C4-2B (cell line): ENCODE measurements at regions not wholly inside any gene's neighbourhood (a gene's known extent, or its start where the extent isn't known, plus 50 kb on each side); places are given as distances from the start of the nearest gene placed in this dataset.

Experiments used
- CTCF ChIP-seq: fragments of 450-650 bp; conservative IDR thresholded peaks from 2 replicates; pipeline ENCODE4 v1.5.1; 2017; ENCODE audit warnings: mild to moderate bottlenecking
- ZFX ChIP-seq: fragments of 450-650 bp; IDR thresholded peaks from 2 replicates; pipeline ENCODE4 v1.6.1; 2017

DNA sequence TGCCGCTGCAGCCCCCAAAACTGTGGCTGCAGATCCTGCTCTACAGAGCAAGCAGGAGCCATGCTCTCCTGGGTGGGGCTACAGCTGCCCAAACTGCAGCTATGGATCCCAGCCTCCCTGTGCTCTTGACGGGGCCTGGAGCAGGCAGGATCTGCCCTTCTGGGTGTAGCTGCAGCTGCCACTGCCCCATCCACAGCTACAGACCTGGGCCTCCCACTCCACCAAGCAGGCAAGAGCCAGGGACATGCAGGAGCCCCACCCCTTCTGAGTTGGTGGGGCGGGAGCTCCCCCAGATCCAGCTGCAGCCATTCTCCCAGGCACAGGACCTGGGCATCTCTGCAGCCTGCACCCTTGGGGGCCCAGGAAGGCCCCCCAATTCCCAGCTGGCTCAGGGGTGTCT, 551.2 kb upstream of the CA10 start:
- TF ChIP-seq CTCF: no peak
- TF ChIP-seq ZFX: no peak
